Nephron (organoid): ENCODE measurements at regions not wholly inside any gene's neighbourhood (a gene's known extent, or its start where the extent isn't known, plus 50 kb on each side); places are given as distances from the start of the nearest gene placed in this dataset.

Experiments
- H3K27ac Mint-ChIP-seq, 3 experiments: 2 replicates each; pipeline ENCODE4 v1.8.0; 2020; ENCODE audit warnings: mixed read lengths in 3 of 3, mild to moderate bottlenecking in 2 of 3, moderate library complexity in 1 of 3
- H3K27me3 Mint-ChIP-seq: 2 replicates; pipeline ENCODE4 v1.8.0; 2021; ENCODE audit warnings: low read depth, mild to moderate bottlenecking, moderate library complexity, mixed read lengths
- H3K36me3 Mint-ChIP-seq: 2 replicates; pipeline ENCODE4 v1.8.0; 2020; ENCODE audit warnings: low read depth, mixed read lengths
- H3K4me1 Mint-ChIP-seq: 2 replicates; pipeline ENCODE4 v1.8.0; 2020; ENCODE audit warnings: mixed read lengths
- H3K4me3 Mint-ChIP-seq, 3 experiments: 2 replicates each; pipeline ENCODE4 v1.8.0; 2020; ENCODE audit warnings: mild to moderate bottlenecking in 3 of 3, mixed read lengths in 3 of 3, moderate library complexity in 2 of 3
- H3K9me3 Mint-ChIP-seq: 2 replicates; pipeline ENCODE4 v1.8.0; 2020; ENCODE audit warnings: mixed read lengths
- TF ChIP-seq, protein P1 (sequence below), 3 experiments: fragments of 200-600 bp; sonication (generic); IDR thresholded peaks; one replicate each; pipeline ENCODE4 v1.5.0; 2021; ENCODE audit warnings: antibody characterized with exemption in 3 of 3; ENCODE audit not compliant: unreplicated experiment in 3 of 3

DNA sequence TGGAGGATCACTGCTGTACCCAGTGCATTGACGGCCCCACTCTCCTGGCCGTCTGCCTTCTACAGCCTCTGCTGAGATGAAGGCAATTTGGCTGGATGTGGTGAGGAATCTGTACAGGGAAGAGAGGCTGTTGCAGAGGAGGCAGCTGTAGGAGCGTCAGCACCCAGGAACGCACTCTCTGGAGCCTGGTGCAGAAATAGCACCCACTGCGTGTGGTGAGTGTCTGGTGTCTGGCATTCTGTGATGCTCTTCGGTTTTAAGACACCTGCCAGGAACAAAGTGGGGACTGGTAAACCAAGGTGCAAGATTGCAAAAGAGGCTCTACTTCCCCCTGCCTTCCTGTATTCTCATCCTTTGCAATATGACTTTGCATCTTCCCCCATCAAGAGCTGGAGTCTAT, 187.5 kb upstream of the SDK2 start:
- TF ChIP-seq, protein P1, sequence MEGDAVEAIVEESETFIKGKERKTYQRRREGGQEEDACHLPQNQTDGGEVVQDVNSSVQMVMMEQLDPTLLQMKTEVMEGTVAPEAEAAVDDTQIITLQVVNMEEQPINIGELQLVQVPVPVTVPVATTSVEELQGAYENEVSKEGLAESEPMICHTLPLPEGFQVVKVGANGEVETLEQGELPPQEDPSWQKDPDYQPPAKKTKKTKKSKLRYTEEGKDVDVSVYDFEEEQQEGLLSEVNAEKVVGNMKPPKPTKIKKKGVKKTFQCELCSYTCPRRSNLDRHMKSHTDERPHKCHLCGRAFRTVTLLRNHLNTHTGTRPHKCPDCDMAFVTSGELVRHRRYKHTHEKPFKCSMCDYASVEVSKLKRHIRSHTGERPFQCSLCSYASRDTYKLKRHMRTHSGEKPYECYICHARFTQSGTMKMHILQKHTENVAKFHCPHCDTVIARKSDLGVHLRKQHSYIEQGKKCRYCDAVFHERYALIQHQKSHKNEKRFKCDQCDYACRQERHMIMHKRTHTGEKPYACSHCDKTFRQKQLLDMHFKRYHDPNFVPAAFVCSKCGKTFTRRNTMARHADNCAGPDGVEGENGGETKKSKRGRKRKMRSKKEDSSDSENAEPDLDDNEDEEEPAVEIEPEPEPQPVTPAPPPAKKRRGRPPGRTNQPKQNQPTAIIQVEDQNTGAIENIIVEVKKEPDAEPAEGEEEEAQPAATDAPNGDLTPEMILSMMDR (IDR thresholded peaks at IDR 0.05; ENCODE audit: unreplicated experiment in 3 of 3): no peak
- Mint-ChIP-seq H3K4me3 (no peak overlapping the region), H3K4me1 (peaks cover 14% of the 10 kb centered on the region), H3K9me3 (peaks cover 4% of the 10 kb centered on the region), H3K36me3 (no peaks in the 10 kb centered on the region), H3K27ac (no peak overlapping the region), H3K27me3 (peaks cover 72% of the 10 kb centered on the region)

DNA sequence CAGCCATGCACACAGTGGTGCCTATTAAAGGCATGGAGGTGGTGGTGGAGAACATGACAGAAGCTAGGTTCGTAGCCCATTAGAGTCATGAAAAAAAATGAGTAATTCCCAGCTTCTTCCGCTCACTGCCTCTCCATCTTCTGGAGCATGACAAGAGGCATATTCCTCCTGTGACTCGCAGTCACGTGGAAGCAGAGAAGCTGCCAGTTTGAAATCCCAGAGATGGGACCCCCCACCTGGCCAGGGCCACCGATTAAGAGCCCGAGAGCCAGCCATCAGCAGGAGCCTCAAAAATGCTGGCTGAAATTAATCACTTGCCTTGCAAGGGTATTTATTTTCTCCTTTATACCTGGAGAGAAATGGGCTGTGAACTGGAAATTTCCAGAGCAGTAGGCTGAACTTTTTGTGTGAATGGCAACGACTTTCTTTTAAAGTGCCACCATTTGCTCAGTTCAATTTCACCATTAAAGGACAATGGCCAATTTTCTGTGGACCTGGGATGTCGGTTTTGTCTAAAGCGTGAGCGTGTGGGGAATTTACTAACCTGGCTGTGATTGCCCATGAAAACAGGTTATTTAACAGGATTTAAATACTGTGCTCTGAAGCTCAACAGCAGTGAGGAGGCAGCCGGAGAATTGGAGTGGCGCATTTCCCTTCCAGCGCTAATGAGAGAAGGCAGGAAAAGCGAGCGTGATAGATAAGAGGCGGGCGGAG, 189.7 kb upstream of the SDK2 start:
- no peaks in the 10 kb centered on the region for H3K36me3 Mint-ChIP-seq
- peaks cover 4% of the 10 kb centered on the region for H3K9me3 Mint-ChIP-seq
- peaks cover 14% of the 10 kb centered on the region for H3K4me1 Mint-ChIP-seq
- peak overlapping the region in 1 of 3 experiments; percentile 3 for H3K27ac Mint-ChIP-seq
- TF ChIP-seq, protein P1 (IDR thresholded peaks at IDR 0.05; ENCODE audit: unreplicated experiment in 3 of 3): no peak
- peaks cover 63% of the 10 kb centered on the region for H3K27me3 Mint-ChIP-seq
- no peak overlapping the region for H3K4me3 Mint-ChIP-seq

DNA sequence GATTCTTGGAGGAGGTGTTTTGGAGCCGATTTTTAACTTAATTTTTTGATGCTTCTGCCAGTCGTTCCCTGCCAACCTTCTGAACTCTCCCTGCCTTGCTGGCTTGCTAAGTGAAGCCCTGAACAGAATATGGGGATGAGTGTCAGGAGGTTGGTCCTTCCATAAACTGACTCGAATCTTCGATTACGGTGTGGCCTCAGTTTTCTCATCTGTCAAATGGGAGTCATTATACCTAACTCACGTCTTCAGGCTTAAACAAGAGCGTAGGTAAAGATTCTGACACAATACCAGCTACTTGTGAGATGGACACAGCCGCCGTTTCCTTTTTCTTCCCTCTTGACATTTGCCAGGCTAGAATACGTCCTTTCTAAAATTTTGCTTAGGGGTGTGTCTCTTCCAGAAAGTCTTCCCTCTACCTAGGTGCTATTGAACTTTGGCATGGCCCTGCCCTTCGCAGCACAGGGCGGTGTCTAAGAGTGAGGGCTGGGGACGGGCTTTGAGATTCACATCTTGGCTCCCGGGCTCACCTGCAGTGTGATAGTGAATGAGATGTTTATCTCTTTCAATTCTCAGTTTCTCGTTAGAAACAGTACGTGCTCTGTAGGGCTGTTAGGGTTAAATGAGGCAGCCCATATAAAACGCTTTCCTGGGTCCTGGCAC, 190.6 kb upstream of the SDK2 start:
- Mint-ChIP-seq H3K4me3 (no peak overlapping the region), H3K27me3 (peaks cover 63% of the 10 kb centered on the region)
- TF ChIP-seq, protein P1 (IDR thresholded peaks at IDR 0.05; ENCODE audit: unreplicated experiment in 3 of 3): no peak

DNA sequence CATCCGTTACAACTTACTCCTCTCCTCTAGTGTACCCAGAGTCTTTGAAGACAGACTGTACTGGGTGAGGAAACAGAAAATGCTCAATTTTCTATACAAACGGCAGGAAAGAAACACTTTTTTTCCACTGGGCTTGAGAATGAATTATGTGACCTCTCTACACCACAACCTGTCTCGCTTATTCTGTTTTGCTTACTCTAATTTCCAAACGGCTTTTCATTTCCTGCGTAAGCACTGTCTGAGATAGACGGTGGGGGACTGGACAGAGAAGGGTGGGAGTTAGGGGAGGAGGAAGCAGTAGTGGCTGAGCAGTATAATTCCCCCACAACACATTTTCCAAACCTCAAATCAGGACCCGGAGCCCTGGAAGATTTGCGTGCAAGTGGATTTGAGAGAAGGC, 191.4 kb upstream of the SDK2 start:
- H3K27me3 Mint-ChIP-seq: peaks cover 68% of the 10 kb centered on the region
- no peak overlapping the region for H3K4me3 Mint-ChIP-seq
- H3K36me3 Mint-ChIP-seq: no peaks in the 10 kb centered on the region
- TF ChIP-seq, protein P1 (IDR thresholded peaks at IDR 0.05; ENCODE audit: unreplicated experiment in 3 of 3): no peak
- H3K9me3 Mint-ChIP-seq: peaks cover 4% of the 10 kb centered on the region
- H3K27ac Mint-ChIP-seq: no peak overlapping the region
- H3K4me1 Mint-ChIP-seq: peaks cover 19% of the 10 kb centered on the region

More for the DNA sequence above, 190.6 kb upstream of the SDK2 start:
- H3K9me3 Mint-ChIP-seq: peaks cover 4% of the 10 kb centered on the region
- H3K36me3 Mint-ChIP-seq: no peaks in the 10 kb centered on the region
- no peak overlapping the region for H3K27ac Mint-ChIP-seq
- peaks cover 18% of the 10 kb centered on the region for H3K4me1 Mint-ChIP-seq

DNA sequence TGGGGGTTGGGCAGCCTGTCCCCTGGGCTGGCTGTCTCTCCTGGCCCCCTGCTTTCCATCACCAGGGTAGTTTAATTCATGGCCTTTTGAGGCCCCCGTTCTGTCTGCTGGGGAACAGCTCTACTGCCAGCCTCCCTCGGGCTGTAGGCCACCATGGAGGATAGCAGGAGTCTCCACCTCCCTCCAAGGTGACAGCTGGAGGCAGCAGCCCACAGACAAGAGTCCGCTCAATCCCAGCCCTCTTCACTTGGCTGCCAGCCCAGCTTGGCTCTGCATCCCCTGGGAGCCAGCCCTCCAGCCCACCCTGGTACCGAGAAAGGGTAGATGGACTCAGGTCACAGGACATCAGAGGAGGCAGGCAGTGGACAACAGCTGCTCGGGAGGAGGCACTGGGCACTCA, 194.6 kb upstream of the SDK2 start:
- H3K27me3 Mint-ChIP-seq: peaks cover 77% of the 10 kb centered on the region
- peaks cover 4% of the 10 kb centered on the region for H3K9me3 Mint-ChIP-seq
- TF ChIP-seq, protein P1 (IDR thresholded peaks at IDR 0.05; ENCODE audit: unreplicated experiment in 3 of 3): no peak
- H3K4me1 Mint-ChIP-seq: peaks cover 19% of the 10 kb centered on the region
- no peak overlapping the region for H3K27ac Mint-ChIP-seq
- H3K4me3 Mint-ChIP-seq: no peak overlapping the region
- H3K36me3 Mint-ChIP-seq: no peaks in the 10 kb centered on the region
